Neural progenitor cell (in vitro differentiated cells): ENCODE measurements at regions not wholly inside any gene's neighbourhood (a gene's known extent, or its start where the extent isn't known, plus 50 kb on each side); places are given as distances from the start of the nearest gene placed in this dataset.

Experiments used
- DNase-seq: peaks from one replicate; pipeline ENCODE4 v3.0.0-alpha.2; 2016; ENCODE audit warnings: low spot score
- H2AFZ ChIP-seq: fragments of 200-600 bp; sonication (generic); replicated peaks from 2 replicates; pipeline ENCODE4 v1.6.1; 2016; ENCODE audit warnings: antibody characterized with exemption
- H3F3A ChIP-seq: fragments of 200-600 bp; sonication (generic); 2 replicates; pipeline ENCODE4 v1.6.1; 2016; ENCODE audit warnings: antibody characterized with exemption, low read depth
- H3K27ac ChIP-seq: fragments of 200-600 bp; sonication (generic); 2 replicates; pipeline ENCODE4 v1.5.1; 2016; ENCODE audit warnings: mild to moderate bottlenecking
- H3K27me3 ChIP-seq: fragments of 200-600 bp; sonication (generic); 2 replicates; pipeline ENCODE4 v1.6.1; 2016; ENCODE audit warnings: mild to moderate bottlenecking, moderate library complexity
- H3K36me3 ChIP-seq: fragments of 200-600 bp; sonication (generic); 2 replicates; pipeline ENCODE4 v1.5.1; 2016
- H3K4me1 ChIP-seq: fragments of 200-600 bp; sonication (generic); 2 replicates; pipeline ENCODE4 v1.6.1; 2016; ENCODE audit warnings: mixed run types
- H3K4me2 ChIP-seq: fragments of 200-600 bp; sonication (generic); 2 replicates; pipeline ENCODE4 v1.6.1; 2016
- H3K4me3 ChIP-seq: fragments of 200-600 bp; sonication (generic); 2 replicates; pipeline ENCODE4 v1.5.1; 2016
- H3K79me2 ChIP-seq: fragments of 200-600 bp; sonication (generic); 2 replicates; pipeline ENCODE4 v1.6.1; 2016; ENCODE audit warnings: low read depth
- H3K9ac ChIP-seq: fragments of 200-600 bp; sonication (generic); 2 replicates; pipeline ENCODE4 v1.6.1; 2016
- H3K9me3 ChIP-seq: fragments of 200-600 bp; sonication (generic); 2 replicates; pipeline ENCODE4 v1.5.1; 2016; ENCODE audit warnings: low read depth
- H4K20me1 ChIP-seq: fragments of 200-600 bp; sonication (generic); 2 replicates; pipeline ENCODE4 v1.6.1; 2016; ENCODE audit warnings: low read depth
- H3K27ac Mint-ChIP-seq: 3 replicates; pipeline ENCODE4 v1.8.0; 2021; ENCODE audit warnings: mixed read lengths
- H3K27me3 Mint-ChIP-seq: 2 replicates; pipeline ENCODE4 v1.8.0; 2022; ENCODE audit warnings: low read depth, mild to moderate bottlenecking, inconsistent platforms, moderate library complexity, mixed read lengths; ENCODE audit not compliant: insufficient read depth
- H3K36me3 Mint-ChIP-seq: 3 replicates; pipeline ENCODE4 v1.8.0; 2021; ENCODE audit warnings: mixed read lengths
- H3K4me1 Mint-ChIP-seq: 3 replicates; pipeline ENCODE4 v1.8.0; 2021; ENCODE audit warnings: mixed read lengths
- H3K4me3 Mint-ChIP-seq: 3 replicates; pipeline ENCODE4 v1.8.0; 2021; ENCODE audit warnings: mild to moderate bottlenecking, moderate library complexity, mixed read lengths
- H3K9me3 Mint-ChIP-seq: 3 replicates; pipeline ENCODE4 v1.8.0; 2020; ENCODE audit warnings: mixed read lengths
- EZH2 ChIP-seq: fragments of 200-600 bp; sonication (generic); IDR thresholded peaks from 2 replicates; pipeline ENCODE4 v1.6.1; 2017; ENCODE audit warnings: antibody characterized with exemption, mild to moderate bottlenecking, moderate library complexity
- EZH2phosphoT487 ChIP-seq: fragments of 200-600 bp; sonication (generic); IDR thresholded peaks from 2 replicates; pipeline ENCODE4 v1.6.1; 2017; ENCODE audit warnings: antibody characterized with exemption
- TF ChIP-seq, protein P1 (sequence below): fragments of 200-600 bp; sonication (generic); IDR thresholded peaks from 2 replicates; pipeline ENCODE4 v1.5.1; 2017; ENCODE audit warnings: antibody characterized with exemption, mild to moderate bottlenecking

DNA sequence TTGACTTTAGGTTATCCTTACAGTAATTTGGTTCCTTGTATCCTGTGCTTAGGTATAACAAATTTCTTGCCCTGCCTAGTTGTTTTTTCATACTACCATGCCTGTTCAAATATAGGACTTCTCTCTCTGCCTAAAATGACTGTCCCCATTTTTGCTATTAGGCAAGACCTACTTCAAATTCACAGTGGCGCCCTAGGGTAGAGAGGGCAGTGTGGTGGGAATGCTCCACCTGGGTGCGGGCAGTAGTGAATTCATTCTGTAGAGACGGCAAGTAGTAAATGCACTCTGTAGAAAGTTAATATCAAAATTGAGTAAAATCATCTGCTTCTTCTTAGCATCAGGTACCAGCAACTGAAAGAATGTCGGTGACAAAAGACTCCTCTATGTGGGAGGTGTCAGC is 120.4 kb upstream of the RHOBTB1 start:
- Histone ChIP-seq H2AFZ (no peak overlapping the region), H3K27me3 (no peaks in the 10 kb centered on the region), H3K27ac (no peak overlapping the region), H3F3A (no peaks in the 10 kb centered on the region), H3K4me1 (no peaks in the 10 kb centered on the region), H4K20me1 (no peaks in the 10 kb centered on the region), H3K36me3 (no peaks in the 10 kb centered on the region), H3K4me2 (no peak overlapping the region), H3K9me3 (no peaks in the 10 kb centered on the region), H3K9ac (no peak overlapping the region), H3K4me3 (no peak overlapping the region), H3K79me2 (no peaks in the 10 kb centered on the region)
- no peak overlapping the region for H3K27ac Mint-ChIP-seq
- TF ChIP-seq, protein P1, sequence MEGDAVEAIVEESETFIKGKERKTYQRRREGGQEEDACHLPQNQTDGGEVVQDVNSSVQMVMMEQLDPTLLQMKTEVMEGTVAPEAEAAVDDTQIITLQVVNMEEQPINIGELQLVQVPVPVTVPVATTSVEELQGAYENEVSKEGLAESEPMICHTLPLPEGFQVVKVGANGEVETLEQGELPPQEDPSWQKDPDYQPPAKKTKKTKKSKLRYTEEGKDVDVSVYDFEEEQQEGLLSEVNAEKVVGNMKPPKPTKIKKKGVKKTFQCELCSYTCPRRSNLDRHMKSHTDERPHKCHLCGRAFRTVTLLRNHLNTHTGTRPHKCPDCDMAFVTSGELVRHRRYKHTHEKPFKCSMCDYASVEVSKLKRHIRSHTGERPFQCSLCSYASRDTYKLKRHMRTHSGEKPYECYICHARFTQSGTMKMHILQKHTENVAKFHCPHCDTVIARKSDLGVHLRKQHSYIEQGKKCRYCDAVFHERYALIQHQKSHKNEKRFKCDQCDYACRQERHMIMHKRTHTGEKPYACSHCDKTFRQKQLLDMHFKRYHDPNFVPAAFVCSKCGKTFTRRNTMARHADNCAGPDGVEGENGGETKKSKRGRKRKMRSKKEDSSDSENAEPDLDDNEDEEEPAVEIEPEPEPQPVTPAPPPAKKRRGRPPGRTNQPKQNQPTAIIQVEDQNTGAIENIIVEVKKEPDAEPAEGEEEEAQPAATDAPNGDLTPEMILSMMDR: no peak
- TF ChIP-seq EZH2: no peak
- no peak for TF ChIP-seq EZH2phosphoT487
- no peak overlapping the region for H3K4me3 Mint-ChIP-seq
- peaks cover 4% of the 10 kb centered on the region for H3K27me3 Mint-ChIP-seq
- peaks cover 16% of the 10 kb centered on the region for H3K4me1 Mint-ChIP-seq
- no peaks in the 10 kb centered on the region for H3K9me3 Mint-ChIP-seq
- H3K36me3 Mint-ChIP-seq: no peaks in the 10 kb centered on the region
- DNase-seq: no peak

DNA sequence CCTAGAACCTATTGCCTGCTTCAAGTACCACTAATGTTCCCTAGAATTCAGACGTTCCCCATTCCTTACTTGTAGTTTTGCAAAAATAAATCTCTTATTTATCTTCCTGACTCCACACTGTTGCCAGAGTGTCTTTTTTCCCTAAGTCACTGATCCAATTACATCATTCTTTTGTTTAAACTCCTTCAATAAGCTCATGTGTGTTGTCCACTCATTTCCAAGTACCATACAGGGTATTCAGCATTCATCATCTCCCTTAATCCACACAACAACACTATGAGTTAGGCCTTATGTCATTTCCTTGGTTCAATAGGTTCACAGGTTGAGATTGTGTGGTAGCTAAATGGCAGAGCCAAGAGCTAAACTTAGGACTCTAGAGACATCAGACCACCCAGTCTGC is 119.9 kb upstream of the RHOBTB1 start:
- Mint-ChIP-seq H3K9me3 (no peaks in the 10 kb centered on the region), H3K27me3 (peaks cover 4% of the 10 kb centered on the region), H3K27ac (no peak overlapping the region), H3K4me3 (no peak overlapping the region), H3K4me1 (peaks cover 16% of the 10 kb centered on the region), H3K36me3 (no peaks in the 10 kb centered on the region)
- no peaks in the 10 kb centered on the region for H3K9me3 ChIP-seq
- no peaks in the 10 kb centered on the region for H3K27me3 ChIP-seq
- H4K20me1 ChIP-seq: no peaks in the 10 kb centered on the region
- no peaks in the 10 kb centered on the region for H3K4me1 ChIP-seq
- H3K79me2 ChIP-seq: no peaks in the 10 kb centered on the region
- TF ChIP-seq, protein P1: no peak
- peak; percentile 46 for TF ChIP-seq EZH2phosphoT487
- no peak overlapping the region for H3K9ac ChIP-seq
- peak; percentile 21 for DNase-seq
- H3K36me3 ChIP-seq: no peaks in the 10 kb centered on the region
- H3K4me3 ChIP-seq: no peak overlapping the region
- no peak overlapping the region for H3K4me2 ChIP-seq
- H3F3A ChIP-seq: no peaks in the 10 kb centered on the region
- no peak overlapping the region for H2AFZ ChIP-seq
- H3K27ac ChIP-seq: no peak overlapping the region

DNA sequence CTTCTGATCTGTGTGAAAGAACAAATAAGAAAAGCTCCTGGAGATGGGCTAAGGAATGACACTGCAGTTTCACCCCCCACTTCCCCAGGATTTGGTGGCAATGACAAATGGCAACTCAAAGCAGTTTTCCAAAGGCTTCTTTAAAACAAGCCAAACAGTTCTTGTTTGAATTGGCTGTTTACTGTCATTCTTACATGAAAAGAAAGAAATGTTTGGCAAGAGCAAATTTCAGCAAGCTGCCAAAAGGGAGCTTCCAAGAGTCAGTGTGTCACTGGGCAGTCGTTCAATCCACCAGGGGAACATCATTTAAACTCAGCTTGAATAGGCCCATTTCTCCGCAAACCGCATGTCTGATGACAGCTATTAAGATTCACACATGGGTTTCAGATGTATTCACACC is 119.0 kb upstream of the RHOBTB1 start:
- Mint-ChIP-seq H3K27me3 (peaks cover 4% of the 10 kb centered on the region), H3K4me1 (peaks cover 16% of the 10 kb centered on the region), H3K9me3 (no peaks in the 10 kb centered on the region), H3K27ac (no peak overlapping the region), H3K36me3 (no peaks in the 10 kb centered on the region), H3K4me3 (no peak overlapping the region)
- H3K4me3 ChIP-seq: no peak overlapping the region
- DNase-seq: no peak
- H3F3A ChIP-seq: no peaks in the 10 kb centered on the region
- H3K9ac ChIP-seq: no peak overlapping the region
- no peak for TF ChIP-seq EZH2phosphoT487
- TF ChIP-seq, protein P1: no peak
- no peak for TF ChIP-seq EZH2
- H3K4me1 ChIP-seq: no peaks in the 10 kb centered on the region
- H3K27ac ChIP-seq: no peak overlapping the region
- no peaks in the 10 kb centered on the region for H3K36me3 ChIP-seq
- H4K20me1 ChIP-seq: no peaks in the 10 kb centered on the region
- no peak overlapping the region for H2AFZ ChIP-seq
- H3K9me3 ChIP-seq: no peaks in the 10 kb centered on the region
- no peaks in the 10 kb centered on the region for H3K27me3 ChIP-seq
- H3K79me2 ChIP-seq: no peaks in the 10 kb centered on the region
- H3K4me2 ChIP-seq: no peak overlapping the region
